ENCODE measurements at regions not wholly inside any gene's neighbourhood (a gene's known extent, or its start where the extent isn't known, plus 50 kb on each side); places are given as distances from the start of the nearest gene placed in this dataset.

GRCh38 chr6:167513778-167514177, 188.9 kb downstream of the TTLL2 start:
- H3K36me3 Mint-ChIP-seq (ENCODE audit: low read depth) = no peaks in the 10 kb centered on the region
- ChIA-PET CTCF (no interaction called here), POLR2A (no interaction called here)
- TF ChIP-seq, protein P1, sequence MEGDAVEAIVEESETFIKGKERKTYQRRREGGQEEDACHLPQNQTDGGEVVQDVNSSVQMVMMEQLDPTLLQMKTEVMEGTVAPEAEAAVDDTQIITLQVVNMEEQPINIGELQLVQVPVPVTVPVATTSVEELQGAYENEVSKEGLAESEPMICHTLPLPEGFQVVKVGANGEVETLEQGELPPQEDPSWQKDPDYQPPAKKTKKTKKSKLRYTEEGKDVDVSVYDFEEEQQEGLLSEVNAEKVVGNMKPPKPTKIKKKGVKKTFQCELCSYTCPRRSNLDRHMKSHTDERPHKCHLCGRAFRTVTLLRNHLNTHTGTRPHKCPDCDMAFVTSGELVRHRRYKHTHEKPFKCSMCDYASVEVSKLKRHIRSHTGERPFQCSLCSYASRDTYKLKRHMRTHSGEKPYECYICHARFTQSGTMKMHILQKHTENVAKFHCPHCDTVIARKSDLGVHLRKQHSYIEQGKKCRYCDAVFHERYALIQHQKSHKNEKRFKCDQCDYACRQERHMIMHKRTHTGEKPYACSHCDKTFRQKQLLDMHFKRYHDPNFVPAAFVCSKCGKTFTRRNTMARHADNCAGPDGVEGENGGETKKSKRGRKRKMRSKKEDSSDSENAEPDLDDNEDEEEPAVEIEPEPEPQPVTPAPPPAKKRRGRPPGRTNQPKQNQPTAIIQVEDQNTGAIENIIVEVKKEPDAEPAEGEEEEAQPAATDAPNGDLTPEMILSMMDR (IDR thresholded peaks at IDR 0.05) = no peak
- no peaks in the 10 kb centered on the region for H3K9me3 Mint-ChIP-seq
- intact Hi-C loops (cut with micrococcal nuclease) = no loop called here
- H3K4me3 Mint-ChIP-seq = no peak overlapping the region
- peaks cover 15% of the 10 kb centered on the region for H3K27me3 Mint-ChIP-seq
- H3K27ac Mint-ChIP-seq = no peak overlapping the region
- no peak for ATAC-seq (ENCODE audit: low read depth)
- no peak for DNase-seq
- H3K4me1 Mint-ChIP-seq = no peaks in the 10 kb centered on the region

DNA sequence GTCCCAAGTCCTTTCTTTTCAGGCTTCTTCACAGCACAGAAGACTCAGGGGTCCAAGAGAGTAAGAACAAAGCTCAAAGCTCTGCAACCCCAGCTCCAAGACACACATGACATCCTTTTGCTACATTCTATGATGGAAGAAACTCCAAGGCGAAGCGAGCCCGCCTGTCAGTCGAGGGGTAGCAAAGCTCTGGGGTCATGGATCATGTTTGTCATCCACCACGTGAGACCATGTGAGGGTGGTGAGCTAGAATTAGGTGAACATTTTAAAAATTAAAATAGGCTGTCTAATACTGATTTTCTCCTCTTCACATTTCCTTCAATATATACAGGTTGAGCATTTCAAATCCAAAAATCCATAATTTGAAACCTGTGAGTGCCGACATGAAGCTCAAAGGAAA, 189.6 kb downstream of the TTLL2 start:
- TF ChIP-seq, protein P1 (IDR thresholded peaks at IDR 0.05) = no peak
- no peak for ATAC-seq (ENCODE audit: low read depth)
- intact Hi-C loops (cut with micrococcal nuclease) = no loop called here
- no peaks in the 10 kb centered on the region for H3K4me1 Mint-ChIP-seq
- ChIA-PET POLR2A (no interaction called here), CTCF (no interaction called here)
- H3K4me3 Mint-ChIP-seq = no peak overlapping the region
- H3K36me3 Mint-ChIP-seq (ENCODE audit: low read depth) = no peaks in the 10 kb centered on the region
- DNase-seq = no peak
- peaks cover 15% of the 10 kb centered on the region for H3K27me3 Mint-ChIP-seq
- H3K9me3 Mint-ChIP-seq = no peaks in the 10 kb centered on the region
- no peak overlapping the region for H3K27ac Mint-ChIP-seq

DNA sequence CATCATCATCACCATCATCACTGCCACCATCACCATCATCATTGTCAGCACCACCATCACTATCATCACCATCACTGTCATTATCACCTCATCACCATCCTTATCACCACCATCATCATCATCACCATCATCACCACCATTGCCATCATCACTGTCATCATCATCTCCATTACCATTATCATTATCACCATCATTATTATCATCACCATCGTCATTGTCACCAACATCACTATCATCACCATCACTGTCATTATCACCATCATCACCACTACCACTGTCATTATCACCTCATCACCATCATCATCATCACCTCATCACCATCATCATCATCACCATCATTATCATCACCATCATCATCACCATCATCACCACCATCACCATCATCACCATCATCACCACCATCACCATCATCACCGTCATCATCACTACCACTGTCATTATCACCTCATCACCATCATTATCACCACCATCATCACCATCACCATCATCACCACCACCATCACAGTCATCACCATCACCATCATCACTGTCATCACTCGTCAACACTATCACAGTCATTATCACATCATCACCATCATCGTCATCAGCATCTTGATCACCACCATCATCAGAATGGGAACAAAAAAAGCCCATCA, 191.1 kb downstream of the TTLL2 start:
- DNase-seq (no peak), ATAC-seq (ENCODE audit: low read depth) (no peak)
- Mint-ChIP-seq H3K4me3 (no peak overlapping the region), H3K27me3 (peaks cover 15% of the 10 kb centered on the region), H3K27ac (no peak overlapping the region), H3K4me1 (no peaks in the 10 kb centered on the region), H3K36me3 (ENCODE audit: low read depth) (no peaks in the 10 kb centered on the region), H3K9me3 (no peaks in the 10 kb centered on the region)
- ChIA-PET CTCF (no interaction called here), POLR2A (no interaction called here)
- intact Hi-C loops (cut with micrococcal nuclease) = no loop called here
- TF ChIP-seq, protein P1 (IDR thresholded peaks at IDR 0.05) = no peak

- H3K4me3 Mint-ChIP-seq = no peak overlapping the region
- POLR2A ChIA-PET = no interaction called here
- no peaks in the 10 kb centered on the region for H3K9me3 Mint-ChIP-seq
- no peak for ATAC-seq (ENCODE audit: low read depth)
- CTCF ChIA-PET = no interaction called here
- no peaks in the 10 kb centered on the region for H3K4me1 Mint-ChIP-seq
- H3K27me3 Mint-ChIP-seq = peaks cover 8% of the 10 kb centered on the region
- intact Hi-C loops (cut with micrococcal nuclease) = no loop called here
- H3K36me3 Mint-ChIP-seq (ENCODE audit: low read depth) = no peaks in the 10 kb centered on the region
- DNase-seq = no peak
- no peak overlapping the region for H3K27ac Mint-ChIP-seq
- TF ChIP-seq, protein P1 (IDR thresholded peaks at IDR 0.05) = no peak
Measured at GRCh38 chr6:167517254-167517916, 192.5 kb downstream of the TTLL2 start.

GRCh38 chr6:167523426-167523825, 198.5 kb downstream of the TTLL2 start:
- ATAC-seq (ENCODE audit: low read depth) (no peak), DNase-seq (no peak)
- Mint-ChIP-seq H3K4me1 (no peaks in the 10 kb centered on the region), H3K36me3 (ENCODE audit: low read depth) (no peaks in the 10 kb centered on the region), H3K27ac (no peak overlapping the region), H3K9me3 (no peaks in the 10 kb centered on the region), H3K27me3 (peaks cover 2% of the 10 kb centered on the region), H3K4me3 (no peak overlapping the region)
- POLR2A ChIA-PET = no interaction called here
- TF ChIP-seq, protein P1 (IDR thresholded peaks at IDR 0.05) = no peak
- CTCF ChIA-PET = no interaction called here
- intact Hi-C loops (cut with micrococcal nuclease) = no loop called here

Data from activated B cell treated with CpG ODN at 0.5 μM for 24 hours (primary cell).